OCI-LY7 (cell line): ENCODE measurements at regions not wholly inside any gene's neighbourhood (a gene's known extent, or its start where the extent isn't known, plus 50 kb on each side); places are given as distances from the start of the nearest gene placed in this dataset.

ENCODE experiments used
- BruUV-seq: library from RNA; stranded (reverse); fragments of 400-500 nt; replicated peaks from 2 replicates; lab custom pipeline; 2021; lab: Mats Ljungman, UMichigan
- CTCF ChIA-PET: fragments of 300-600 bp; sonication (Branson Sonifier 250); formaldehyde crosslinking; loops from one replicate; lab custom pipeline; 2022; ENCODE audit warnings: antibody characterized with exemption; ENCODE audit not compliant: unreplicated experiment; lab: Charles Lee
- POLR2A ChIA-PET: fragments of 300-600 bp; sonication (Branson Sonifier 250); formaldehyde crosslinking; loops from one replicate; lab custom pipeline; 2022; ENCODE audit warnings: antibody characterized with exemption; lab: Charles Lee
- DNase-seq: peaks from one replicate; pipeline ENCODE4 v3.0.0-alpha.2; 2015; ENCODE audit warnings: low spot score
- H2AFZ ChIP-seq: fragments of 200-600 bp; sonication (generic), shearing (Covaris generic); 2 replicates; pipeline ENCODE4 v1.6.1; 2014; ENCODE audit warnings: mild to moderate bottlenecking, antibody characterized with exemption, low read length, moderate library complexity
- H3K27ac ChIP-seq: fragments of 200-600 bp; sonication (generic); 2 replicates; pipeline ENCODE4 v1.5.1; 2014; ENCODE audit warnings: mixed run types, low read depth, mild to moderate bottlenecking, moderate library complexity, low read length, inconsistent platforms; ENCODE audit not compliant: poor library complexity, severe bottlenecking
- H3K36me3 ChIP-seq: fragments of 200-600 bp; sonication (generic); 2 replicates; pipeline ENCODE4 v1.6.1; 2014; ENCODE audit warnings: mild to moderate bottlenecking, antibody characterized with exemption, low read length, moderate library complexity, mixed read lengths; ENCODE audit not compliant: insufficient read depth
- H3K4me1 ChIP-seq: fragments of 200-600 bp; sonication (generic); 2 replicates; pipeline ENCODE4 v1.5.1; 2014; ENCODE audit warnings: mild to moderate bottlenecking, low read length; ENCODE audit not compliant: insufficient read depth, poor library complexity, severe bottlenecking
- H3K4me2 ChIP-seq: fragments of 200-600 bp; sonication (generic); 2 replicates; pipeline ENCODE4 v1.6.1; 2014; ENCODE audit warnings: mild to moderate bottlenecking, low read length
- H3K4me3 ChIP-seq: fragments of 200-600 bp; sonication (generic); 2 replicates; pipeline ENCODE4 v1.5.1; 2014; ENCODE audit warnings: mild to moderate bottlenecking, low read depth, low read length; ENCODE audit not compliant: poor library complexity, severe bottlenecking
- H3K79me2 ChIP-seq: fragments of 200-600 bp; sonication (generic); 2 replicates; pipeline ENCODE4 v1.6.1; 2016; ENCODE audit warnings: low read depth, mild to moderate bottlenecking, low read length, moderate library complexity, mixed read lengths; ENCODE audit not compliant: insufficient read depth
- H3K9me2 ChIP-seq: fragments of 200-600 bp; sonication (generic); 2 replicates; pipeline ENCODE4 v1.6.1; 2016; ENCODE audit warnings: mild to moderate bottlenecking, low read length, mixed read lengths; ENCODE audit not compliant: insufficient read depth
- H3K9me3 ChIP-seq: fragments of 200-600 bp; sonication (generic); 2 replicates; pipeline ENCODE4 v1.6.1; 2014; ENCODE audit warnings: mild to moderate bottlenecking, mixed run types, low read length, mixed read lengths
- H4K20me1 ChIP-seq: fragments of 200-600 bp; sonication (generic); 2 replicates; pipeline ENCODE4 v1.6.1; 2014; ENCODE audit warnings: mild to moderate bottlenecking, antibody characterized with exemption, low read length, moderate library complexity, mixed read lengths; ENCODE audit not compliant: insufficient read depth
- EZH2phosphoT487 ChIP-seq: fragments of 200-600 bp; sonication (generic); IDR thresholded peaks from 2 replicates; pipeline ENCODE4 v1.6.1; 2018; ENCODE audit warnings: low read depth, borderline replicate concordance, mild to moderate bottlenecking, mixed run types, antibody characterized with exemption, low read length, moderate library complexity, mixed read lengths
- intact Hi-C: fragments of 100-400 bp; cut with micrococcal nuclease; formaldehyde crosslinking; loops from one replicate; pipeline ENCODE4 v1.10.0; 2022; ENCODE audit not compliant: unreplicated experiment
- TF ChIP-seq, protein P1 (sequence below): fragments of 200-600 bp; sonication (generic); conservative IDR thresholded peaks from 2 replicates; pipeline ENCODE4 v1.5.1; 2014; ENCODE audit warnings: mild to moderate bottlenecking, antibody characterized with exemption, low read length, moderate library complexity, mixed read lengths

DNA sequence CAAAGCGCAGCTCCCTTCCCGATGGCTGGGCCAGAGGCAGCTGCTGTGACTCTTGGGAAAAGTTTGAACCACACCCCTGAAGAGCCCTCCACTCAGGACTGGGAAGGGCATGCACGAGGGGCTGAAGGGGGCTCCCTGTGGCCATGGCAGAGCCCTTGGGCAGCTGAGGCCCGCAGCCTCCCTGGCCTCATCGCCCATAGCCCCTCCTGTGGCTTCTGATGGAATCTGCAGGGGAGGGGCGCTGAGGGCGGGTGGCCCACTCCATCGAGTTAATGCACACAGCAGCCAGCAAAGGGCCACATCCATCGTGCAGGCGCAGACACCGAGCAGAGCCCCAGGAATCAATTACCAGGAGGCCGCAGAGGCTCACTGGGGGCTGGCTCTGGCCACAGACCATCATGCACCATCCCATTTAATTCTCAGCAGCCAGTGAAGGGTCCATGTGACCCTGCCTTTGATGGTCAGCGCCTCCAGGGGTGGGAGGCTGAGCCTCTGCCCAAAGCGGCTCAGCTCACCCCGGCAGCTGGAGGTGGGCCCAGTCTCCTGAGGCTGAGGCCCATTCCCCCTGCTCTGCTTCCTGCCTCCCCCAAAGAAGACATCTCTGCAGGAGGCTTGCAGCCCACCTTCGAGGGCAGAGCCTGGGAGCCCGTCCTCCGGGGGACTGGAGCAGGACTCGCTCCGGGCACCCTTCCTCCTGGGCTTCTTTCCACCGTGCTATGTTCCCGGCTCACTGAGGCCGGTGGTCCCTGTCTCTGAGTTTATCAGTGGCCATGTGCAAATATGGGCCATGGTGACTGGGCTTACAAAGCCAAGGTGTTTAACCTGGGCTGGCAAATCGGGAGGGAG is 1410.2 kb downstream of the BRD1 start:
- Histone ChIP-seq H3K36me3 (no peaks in the 10 kb centered on the region), H3K4me2 (no peak overlapping the region), H3K4me3 (no peak overlapping the region), H3K9me3 (no peaks in the 10 kb centered on the region), H3K4me1 (no peaks in the 10 kb centered on the region), H4K20me1 (no peaks in the 10 kb centered on the region), H3K27ac (no peak overlapping the region), H3K79me2 (no peaks in the 10 kb centered on the region), H2AFZ (no peak overlapping the region), H3K9me2 (no peaks in the 10 kb centered on the region)
- no peak for DNase-seq
- intact Hi-C loops, result no loop called here
- ChIA-PET CTCF (no interaction called here), POLR2A (no interaction called here)
- no peak for TF ChIP-seq EZH2phosphoT487
- TF ChIP-seq, protein P1, sequence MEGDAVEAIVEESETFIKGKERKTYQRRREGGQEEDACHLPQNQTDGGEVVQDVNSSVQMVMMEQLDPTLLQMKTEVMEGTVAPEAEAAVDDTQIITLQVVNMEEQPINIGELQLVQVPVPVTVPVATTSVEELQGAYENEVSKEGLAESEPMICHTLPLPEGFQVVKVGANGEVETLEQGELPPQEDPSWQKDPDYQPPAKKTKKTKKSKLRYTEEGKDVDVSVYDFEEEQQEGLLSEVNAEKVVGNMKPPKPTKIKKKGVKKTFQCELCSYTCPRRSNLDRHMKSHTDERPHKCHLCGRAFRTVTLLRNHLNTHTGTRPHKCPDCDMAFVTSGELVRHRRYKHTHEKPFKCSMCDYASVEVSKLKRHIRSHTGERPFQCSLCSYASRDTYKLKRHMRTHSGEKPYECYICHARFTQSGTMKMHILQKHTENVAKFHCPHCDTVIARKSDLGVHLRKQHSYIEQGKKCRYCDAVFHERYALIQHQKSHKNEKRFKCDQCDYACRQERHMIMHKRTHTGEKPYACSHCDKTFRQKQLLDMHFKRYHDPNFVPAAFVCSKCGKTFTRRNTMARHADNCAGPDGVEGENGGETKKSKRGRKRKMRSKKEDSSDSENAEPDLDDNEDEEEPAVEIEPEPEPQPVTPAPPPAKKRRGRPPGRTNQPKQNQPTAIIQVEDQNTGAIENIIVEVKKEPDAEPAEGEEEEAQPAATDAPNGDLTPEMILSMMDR, result no peak
- BruUV-seq, result no TSS peak

DNA sequence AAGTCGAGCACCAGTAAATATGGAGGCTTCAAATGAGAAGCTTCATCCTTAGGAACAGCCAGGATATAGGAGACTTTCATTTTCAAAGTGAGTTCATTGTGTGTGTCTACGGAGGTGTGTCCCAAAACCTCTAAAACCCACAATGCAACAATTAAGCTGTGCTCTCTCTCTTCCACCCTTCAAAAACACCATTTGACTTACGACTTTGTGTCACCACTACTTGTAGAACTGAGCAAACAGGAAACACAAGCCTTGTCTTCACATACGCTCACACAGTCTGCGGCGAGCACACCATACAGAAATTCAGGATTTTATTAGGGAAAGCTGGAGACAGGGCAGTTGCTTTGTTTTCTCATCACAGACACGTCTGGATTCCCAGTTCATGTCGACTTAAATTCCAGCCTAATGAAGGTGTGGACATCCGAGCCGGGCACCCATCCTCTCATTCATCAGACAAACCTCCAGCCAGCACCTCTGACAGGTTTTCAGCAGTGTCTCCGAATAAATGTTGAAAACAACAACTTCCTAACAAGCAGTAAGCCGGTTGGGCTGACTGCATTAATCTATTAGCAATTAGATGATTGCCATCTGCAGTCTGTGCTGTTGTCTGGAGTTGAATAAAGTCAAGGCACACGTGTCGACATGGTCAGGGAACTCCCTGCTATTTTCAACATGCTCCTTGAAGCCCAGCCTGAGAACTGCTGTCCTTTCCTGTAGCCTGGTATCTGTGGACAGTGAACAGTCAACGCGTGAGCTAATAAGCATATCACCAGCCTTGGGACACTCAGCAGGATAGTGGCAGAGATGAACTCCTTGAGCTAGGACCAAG is 1411.1 kb downstream of the BRD1 start:
- H3K4me2 ChIP-seq, result no peak overlapping the region
- no TSS peak for BruUV-seq

More for the DNA sequence above, 1411.1 kb downstream of the BRD1 start:
- no peaks in the 10 kb centered on the region for H3K79me2 ChIP-seq
- intact Hi-C loops, result no loop called here
- no peaks in the 10 kb centered on the region for H3K9me2 ChIP-seq
- CTCF ChIA-PET, result no interaction called here
- H2AFZ ChIP-seq, result no peak overlapping the region
- POLR2A ChIA-PET, result no interaction called here
- no peak for DNase-seq
- no peaks in the 10 kb centered on the region for H3K36me3 ChIP-seq
- no peak overlapping the region for H3K4me3 ChIP-seq
- H3K27ac ChIP-seq, result no peak overlapping the region
- H3K9me3 ChIP-seq, result no peaks in the 10 kb centered on the region
- H3K4me1 ChIP-seq, result no peaks in the 10 kb centered on the region
- H4K20me1 ChIP-seq, result no peaks in the 10 kb centered on the region
- TF ChIP-seq, protein P1, result no peak
- no peak for TF ChIP-seq EZH2phosphoT487
